Ectodermal cell (in vitro differentiated cells): ENCODE measurements at regions not wholly inside any gene's neighbourhood (a gene's known extent, or its start where the extent isn't known, plus 50 kb on each side); places are given as distances from the start of the nearest gene placed in this dataset.
"Not testable (repeated sequence)": the region's sequence is repeated elsewhere in the genome, so short reads cannot be mapped to it uniquely, and the experiment has no call there.

Experiments
- H3K27ac ChIP-seq: 2 replicates; pipeline ENCODE4 v1.7.0; 2013; ENCODE audit warnings: mild to moderate bottlenecking, low read depth, low read length; ENCODE audit not compliant: insufficient read depth, poor library complexity, severe bottlenecking
- H3K27me3 ChIP-seq: 2 replicates; pipeline ENCODE4 v1.7.0; 2013; ENCODE audit warnings: mild to moderate bottlenecking, low read length; ENCODE audit not compliant: insufficient read depth, control insufficient read depth, poor library complexity, severe bottlenecking
- H3K36me3 ChIP-seq: one replicate; pipeline ENCODE4 v1.7.0; 2013; ENCODE audit warnings: low read length; ENCODE audit not compliant: control insufficient read depth, insufficient read depth
- H3K4me1 ChIP-seq: one replicate; pipeline ENCODE4 v1.7.0; 2013; ENCODE audit warnings: low read length; ENCODE audit not compliant: control insufficient read depth, insufficient read depth
- H3K4me3 ChIP-seq: 2 replicates; pipeline ENCODE4 v1.7.0; 2013; ENCODE audit warnings: low read depth, low read length, control low read depth; ENCODE audit not compliant: insufficient read depth
- H3K9me3 ChIP-seq: 2 replicates; pipeline ENCODE4 v1.7.0; 2013; ENCODE audit warnings: mild to moderate bottlenecking, low read length, moderate library complexity; ENCODE audit not compliant: control insufficient read depth
- WGBS, 2 experiments: methylation state at CpG; one replicate each; pipeline ENCODE4 v1.1.7; 2013; ENCODE audit warnings: missing lambda C conversion rate in 2 of 2; 5-methylcytosine and 5-hydroxymethylcytosine counted together

DNA sequence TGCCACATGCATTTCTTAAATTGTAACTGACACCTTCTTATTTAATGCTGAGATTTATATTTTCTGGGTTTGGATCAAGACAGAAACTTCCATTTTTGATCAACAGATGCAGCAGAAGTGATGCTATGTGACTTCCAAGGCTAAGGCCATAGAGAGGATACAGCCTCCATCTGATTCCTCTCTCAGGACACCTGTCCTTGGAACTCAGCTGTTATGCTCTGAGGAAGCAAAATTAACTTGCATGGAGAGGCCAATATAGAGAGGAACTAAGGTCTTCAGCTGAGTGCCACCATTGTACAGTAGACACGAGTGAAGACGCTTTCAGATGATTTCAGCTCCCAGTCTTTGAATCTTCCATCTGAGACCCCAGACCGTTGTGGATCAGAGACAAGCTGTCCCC lies 296.9 kb upstream of the TBL1XR1 start:
- H3K4me3 ChIP-seq = no peak overlapping the region
- WGBS, 2 experiments = 95% methylated on average over 3 of the region's 3 CpGs
- H3K36me3 ChIP-seq = no peaks in the 10 kb centered on the region
- no peaks in the 10 kb centered on the region for H3K9me3 ChIP-seq
- no peaks in the 10 kb centered on the region for H3K27me3 ChIP-seq
- peaks cover 7% of the 10 kb centered on the region for H3K4me1 ChIP-seq
- H3K27ac ChIP-seq = no peak overlapping the region

DNA sequence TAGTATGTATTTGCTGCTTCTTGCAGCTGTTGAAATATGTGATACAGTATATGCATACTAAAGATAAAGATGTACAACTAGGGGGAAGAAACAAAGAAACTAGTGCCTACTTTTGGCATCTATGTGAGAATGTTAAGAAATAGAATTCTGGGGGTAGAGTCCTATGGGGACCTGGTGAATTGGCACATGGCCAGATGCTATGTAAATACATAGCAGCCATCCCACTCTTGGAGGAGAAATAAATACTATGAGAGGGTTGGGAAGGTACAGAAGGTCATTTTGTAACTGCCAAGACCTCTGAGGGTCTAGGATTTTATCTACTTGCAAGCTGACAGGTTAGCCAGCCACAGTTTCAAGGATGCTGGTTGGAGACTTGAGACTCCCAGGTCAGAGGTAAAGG lies 298.3 kb upstream of the TBL1XR1 start:
- H3K36me3 ChIP-seq = no peaks in the 10 kb centered on the region
- H3K4me1 ChIP-seq = peaks cover 7% of the 10 kb centered on the region
- no peaks in the 10 kb centered on the region for H3K27me3 ChIP-seq
- no peak overlapping the region for H3K27ac ChIP-seq
- H3K4me3 ChIP-seq = no peak overlapping the region
- H3K9me3 ChIP-seq = no peaks in the 10 kb centered on the region

DNA sequence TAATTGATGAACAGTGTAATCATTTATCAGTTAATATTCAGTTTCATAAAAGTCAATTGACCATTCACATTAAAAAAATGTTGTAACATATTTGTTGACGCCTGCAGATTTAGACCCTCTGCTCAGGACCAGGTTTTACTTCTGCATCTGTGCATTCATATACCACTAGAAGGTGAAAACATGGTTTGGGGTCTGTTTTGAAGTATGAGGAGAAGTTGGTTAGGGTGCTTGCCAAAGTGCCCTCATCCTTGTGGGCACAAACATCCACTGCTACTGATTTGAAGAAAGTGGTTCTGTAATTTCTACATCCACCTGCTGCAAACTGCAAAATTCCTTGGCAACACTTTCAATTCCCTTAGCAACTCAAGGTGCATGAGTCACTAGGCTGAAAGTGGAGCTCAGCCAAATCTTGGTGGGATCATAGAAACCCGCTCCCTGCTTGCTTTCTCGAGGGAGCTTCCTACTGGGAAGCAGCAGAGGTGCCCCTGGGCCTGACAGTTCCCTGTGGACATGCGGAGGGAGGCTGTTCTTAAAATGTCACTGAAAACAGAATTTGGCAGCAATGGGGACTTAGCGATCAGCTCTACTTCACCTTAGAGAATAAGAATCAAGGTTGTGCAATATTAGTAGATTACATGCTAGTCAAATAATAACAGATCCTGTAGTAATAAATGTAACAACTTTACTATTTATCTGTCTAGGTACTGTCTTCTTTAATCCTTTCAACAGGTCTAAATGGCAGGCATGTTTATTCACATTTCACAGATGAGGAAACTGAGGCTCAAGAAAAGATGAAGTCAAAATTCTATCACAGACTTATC lies 301.0 kb upstream of the TBL1XR1 start:
- Histone ChIP-seq H3K4me1 (no peaks in the 10 kb centered on the region), H3K27ac (no peak overlapping the region), H3K27me3 (no peaks in the 10 kb centered on the region), H3K4me3 (no peak overlapping the region), H3K36me3 (no peaks in the 10 kb centered on the region), H3K9me3 (no peaks in the 10 kb centered on the region)
- WGBS, 2 experiments = 83 to 86% methylated on average over 5 of the region's 5 CpGs

DNA sequence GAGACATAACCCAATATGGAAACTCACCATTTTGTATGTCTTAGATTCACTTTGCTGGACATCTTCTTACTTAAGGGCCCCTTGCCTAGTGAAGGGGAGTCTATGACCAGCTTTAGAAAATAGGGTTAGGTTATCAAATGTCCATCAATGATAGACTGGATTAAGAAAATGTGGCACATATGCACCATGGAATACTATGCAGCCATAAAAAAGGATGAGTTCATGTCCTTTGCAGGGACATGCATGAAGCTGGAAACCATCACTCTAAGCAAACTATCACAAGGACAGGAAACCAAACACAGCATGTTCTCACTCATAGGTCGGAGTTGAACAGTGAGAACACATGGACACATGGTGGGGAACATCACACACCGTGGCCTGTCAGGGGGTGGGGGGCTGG lies 301.8 kb upstream of the TBL1XR1 start:
- not testable (repeated sequence) for H3K27ac ChIP-seq, H3K9me3 ChIP-seq, H3K36me3 ChIP-seq, H3K4me1 ChIP-seq, H3K4me3 ChIP-seq, H3K27me3 ChIP-seq
- 94% methylated on average over 2 of the region's 2 CpGs for WGBS, 2 experiments

DNA sequence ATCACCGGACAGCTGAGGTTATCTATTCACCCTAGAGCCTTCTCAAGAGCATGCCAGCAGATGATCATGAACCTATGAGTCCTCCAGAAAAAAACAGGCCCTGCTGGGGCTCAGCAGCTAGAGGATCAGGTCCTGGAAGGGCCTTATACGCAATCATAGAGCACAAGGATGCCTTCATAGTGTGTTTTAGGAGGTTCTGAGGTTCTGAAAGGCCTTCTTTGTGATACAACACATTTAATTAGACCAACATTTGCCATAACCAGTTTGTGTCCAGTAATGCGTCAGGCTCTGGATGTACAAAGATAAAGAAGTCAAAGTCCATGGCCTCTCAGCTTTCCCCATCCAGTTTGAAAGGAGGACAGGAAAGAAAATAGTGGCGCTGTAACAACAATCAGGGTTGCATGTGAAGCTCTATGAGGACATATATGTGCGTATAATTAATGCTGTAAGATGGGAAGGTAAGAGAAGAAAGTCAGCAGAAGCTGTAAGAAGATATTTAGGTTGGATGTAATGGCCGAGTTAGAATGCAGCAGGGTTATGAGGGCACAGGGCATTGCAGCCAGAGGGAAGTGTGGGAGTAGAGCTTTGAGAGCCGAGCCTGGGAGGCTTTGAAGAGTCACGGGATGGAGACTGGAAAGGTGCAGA lies 302.6 kb upstream of the TBL1XR1 start:
- H3K4me3 ChIP-seq = no peak overlapping the region
- no peaks in the 10 kb centered on the region for H3K27me3 ChIP-seq
- no peak overlapping the region for H3K27ac ChIP-seq
- 95 to 96% methylated on average over 8 of the region's 8 CpGs for WGBS, 2 experiments
- H3K9me3 ChIP-seq = no peaks in the 10 kb centered on the region
- H3K4me1 ChIP-seq = no peaks in the 10 kb centered on the region
- no peaks in the 10 kb centered on the region for H3K36me3 ChIP-seq

DNA sequence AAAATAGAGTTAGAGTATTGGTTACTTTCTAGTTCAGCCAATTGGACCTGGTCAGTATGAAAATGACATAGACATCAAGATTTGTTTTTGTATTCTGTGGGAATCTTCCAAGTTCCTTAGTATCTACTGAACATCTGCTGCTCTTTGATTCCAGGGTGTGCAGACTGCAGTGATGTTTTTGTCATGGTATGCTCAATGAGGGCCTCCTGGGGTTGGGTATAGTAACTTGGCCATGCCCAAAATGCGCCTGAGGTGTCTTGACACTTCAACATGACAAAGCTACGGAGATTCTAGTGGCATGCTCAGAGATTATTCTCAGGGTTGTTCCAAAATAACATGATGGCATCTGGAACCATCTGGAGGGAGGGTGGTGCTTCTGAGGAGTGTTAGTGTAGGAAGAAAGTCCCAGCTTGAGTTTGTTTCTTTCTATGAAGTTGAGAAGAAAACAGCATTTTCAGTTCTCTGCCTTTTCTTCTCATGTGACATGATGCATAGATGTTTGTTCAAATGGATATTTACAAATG lies 313.5 kb upstream of the TBL1XR1 start:
- H3K27me3 ChIP-seq = no peaks in the 10 kb centered on the region
- no peaks in the 10 kb centered on the region for H3K36me3 ChIP-seq
- peaks cover 6% of the 10 kb centered on the region for H3K4me1 ChIP-seq
- H3K9me3 ChIP-seq = no peaks in the 10 kb centered on the region
- no peak overlapping the region for H3K4me3 ChIP-seq
- H3K27ac ChIP-seq = no peak overlapping the region
- 88 to 91% methylated on average over 2 of the region's 2 CpGs for WGBS, 2 experiments

DNA sequence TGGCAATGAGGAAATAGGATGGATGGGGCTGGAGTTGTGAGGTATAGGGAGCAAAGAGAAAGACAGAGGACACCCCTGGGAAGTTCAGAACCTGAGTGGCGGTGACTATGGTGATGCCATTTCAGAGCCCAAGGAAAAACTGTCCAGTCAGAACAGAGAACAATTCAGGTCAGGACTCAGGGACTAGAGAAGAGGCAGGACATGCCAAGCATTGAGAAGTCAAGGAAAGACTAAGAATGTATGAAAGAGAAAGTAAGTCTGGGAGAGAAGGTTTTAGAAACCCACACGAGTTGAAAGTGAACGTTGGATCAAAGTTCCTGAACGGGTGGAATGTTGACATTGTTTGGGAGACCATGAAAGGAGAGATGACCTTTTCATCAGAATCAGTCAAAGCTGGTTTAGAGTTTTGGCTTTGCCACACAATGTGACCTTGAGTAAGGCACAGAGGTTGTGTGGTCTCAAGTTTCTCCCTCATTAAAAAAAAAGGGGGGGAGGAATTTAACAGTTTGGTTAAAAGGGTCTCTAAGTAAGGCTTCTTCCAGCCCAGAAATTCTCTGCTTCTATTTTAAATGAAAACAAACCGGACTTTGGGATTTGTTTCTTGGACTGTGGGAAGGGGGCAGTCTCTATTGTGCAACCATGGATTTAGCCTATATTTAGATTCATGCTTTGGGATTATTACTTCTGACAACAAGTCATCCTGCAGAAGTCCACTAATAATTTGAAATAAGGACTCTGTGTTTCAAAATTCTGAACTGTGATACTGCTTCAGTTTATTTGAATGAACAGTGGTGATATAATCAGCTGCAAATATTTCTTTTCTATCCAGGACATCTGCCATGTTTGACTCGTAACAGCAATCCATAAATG lies 315.9 kb upstream of the TBL1XR1 start:
- 85 to 91% methylated on average over 5 to 6 of the region's 6 CpGs for WGBS, 2 experiments
- H3K4me1 ChIP-seq = peaks cover 14% of the 10 kb centered on the region
- no peak overlapping the region for H3K4me3 ChIP-seq
- no peaks in the 10 kb centered on the region for H3K9me3 ChIP-seq
- no peaks in the 10 kb centered on the region for H3K36me3 ChIP-seq
- no peak overlapping the region for H3K27ac ChIP-seq
- no peaks in the 10 kb centered on the region for H3K27me3 ChIP-seq

DNA sequence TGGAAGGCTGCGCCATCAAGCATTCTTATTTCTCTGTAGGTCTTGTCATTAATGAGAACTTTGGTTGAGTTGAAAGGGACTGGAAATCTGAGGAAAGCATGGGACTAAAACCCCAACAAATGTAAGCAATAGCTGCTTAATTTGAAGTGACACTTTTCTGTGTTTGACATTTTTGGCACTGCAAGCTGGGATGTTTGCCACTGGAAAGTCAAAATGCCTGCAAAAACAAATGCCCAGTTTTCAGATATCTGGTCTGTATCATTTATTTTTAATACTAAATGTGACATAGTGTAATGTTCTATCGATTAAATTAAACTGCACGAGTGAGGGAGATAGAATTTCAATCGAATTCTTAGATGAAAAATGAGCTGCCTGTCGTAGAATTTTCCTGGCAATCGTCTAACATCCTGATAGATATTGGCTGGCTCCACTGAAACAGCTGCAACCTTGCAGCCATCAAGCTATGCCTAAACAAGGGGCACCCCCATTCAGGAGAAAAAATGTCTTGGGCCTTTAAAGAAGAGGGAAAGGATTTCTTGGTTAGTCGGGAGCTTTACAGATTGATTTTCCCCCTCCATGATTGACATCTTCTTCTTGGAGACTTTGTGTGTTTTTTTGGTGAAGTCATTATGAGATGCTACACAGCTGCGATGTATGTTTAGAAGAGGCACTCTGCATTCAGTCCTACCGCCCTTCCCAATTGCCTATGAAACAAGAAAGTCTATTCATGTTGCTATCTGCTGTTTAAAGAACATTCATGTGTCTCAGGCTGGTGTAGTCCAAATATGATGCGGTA lies 316.7 kb upstream of the TBL1XR1 start:
- Histone ChIP-seq H3K36me3 (no peaks in the 10 kb centered on the region), H3K4me1 (peaks cover 14% of the 10 kb centered on the region), H3K4me3 (no peak overlapping the region), H3K27me3 (no peaks in the 10 kb centered on the region), H3K9me3 (no peaks in the 10 kb centered on the region), H3K27ac (peak overlapping the region; percentile 11)
- 90 to 92% methylated on average over 10 of the region's 10 CpGs for WGBS, 2 experiments

DNA sequence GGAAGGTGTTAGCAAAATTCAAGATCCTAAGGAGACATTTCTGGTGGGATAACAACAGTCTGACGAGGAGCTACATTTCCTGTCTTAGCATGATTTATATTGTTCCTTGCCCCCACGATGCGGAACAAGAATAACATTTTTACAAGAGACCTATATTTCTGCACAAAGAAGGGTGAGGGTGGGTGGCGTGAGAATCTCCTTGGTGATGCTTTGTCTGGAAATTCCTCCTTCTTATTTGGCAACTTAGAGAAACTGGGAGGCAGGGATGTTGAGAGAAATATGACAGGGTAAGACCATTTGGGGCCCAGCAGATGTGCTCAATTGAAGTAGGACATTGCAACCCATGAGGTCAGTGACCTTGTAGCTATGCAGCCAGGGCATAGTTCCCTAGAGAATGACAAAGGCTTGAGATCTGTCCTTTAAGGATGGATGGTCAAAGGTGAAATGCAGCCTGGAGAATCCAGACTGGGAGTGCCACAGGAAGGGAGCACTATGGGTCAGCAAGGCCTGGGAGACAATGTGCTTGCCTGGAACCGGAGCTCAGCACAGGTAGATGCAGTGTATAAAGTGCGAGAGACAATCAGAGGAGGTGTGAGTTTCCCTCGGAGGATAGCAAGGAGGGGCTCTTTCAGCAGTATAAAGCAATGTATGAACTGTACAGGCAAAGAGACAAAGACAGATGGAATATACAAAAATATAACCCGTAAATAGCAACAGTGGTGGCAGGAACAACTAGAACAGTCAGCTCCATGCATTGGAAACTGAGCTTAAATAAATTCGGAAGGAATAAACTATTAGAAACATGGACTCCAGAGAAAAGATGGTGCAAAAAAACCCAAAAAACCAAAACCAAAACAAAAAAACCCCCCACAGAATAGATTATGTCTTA lies 317.6 kb upstream of the TBL1XR1 start:
- H3K4me1 ChIP-seq = peaks cover 14% of the 10 kb centered on the region
- H3K4me3 ChIP-seq = no peak overlapping the region
- H3K9me3 ChIP-seq = no peaks in the 10 kb centered on the region
- peak overlapping the region; percentile 72 for H3K27ac ChIP-seq
- no peaks in the 10 kb centered on the region for H3K36me3 ChIP-seq
- no peaks in the 10 kb centered on the region for H3K27me3 ChIP-seq
- 87 to 95% methylated on average over 7 to 9 of the region's 9 CpGs for WGBS, 2 experiments
